HepG2 (cell line): ENCODE measurements at regions not wholly inside any gene's neighbourhood (a gene's known extent, or its start where the extent isn't known, plus 50 kb on each side); places are given as distances from the start of the nearest gene placed in this dataset.

Experiments
- ATAC-seq: fragments of 200-7000 bp; cut with Tn5 transposase; 3 replicates; pipeline ENCODE4 v1.9.1; 2020; ENCODE audit warnings: mild to moderate bottlenecking, moderate library complexity
- BruUV-seq: library from RNA; stranded (reverse); fragments of 400-500 nt; replicated peaks from 2 replicates; lab custom pipeline; 2021; lab: Mats Ljungman, UMichigan
- CTCF ChIA-PET: fragments of 300-600 bp; formaldehyde crosslinking; extraction: SDS; loops from one replicate; lab custom pipeline; 2021; ENCODE audit warnings: low total read pairs, inconsistent platforms, low intra/inter-chr PET ratio; lab: Yijun Ruan, JAX
- POLR2A ChIA-PET: fragments of 350-600 bp; sonication (Branson Sonifier 250); formaldehyde crosslinking; loops from one replicate; lab custom pipeline; 2020; ENCODE audit warnings: antibody characterized with exemption, inconsistent platforms; lab: Yijun Ruan, JAX
- DNase-seq: peaks from one replicate; pipeline ENCODE4 v3.0.0-alpha.2; 2015; ENCODE audit warnings: low spot score
- FAIRE-seq: peaks from 3 replicates; lab custom pipeline; 2011; peaks lifted over from hg19 to GRCh38; lab: Jason Lieb, UNC
- H2AFZ ChIP-seq: one replicate; pipeline ENCODE4 v1.6.1; 2011; ENCODE audit warnings: low read length, inconsistent platforms
- H3K27ac ChIP-seq: fragments of 300-600 bp; 3 replicates; pipeline ENCODE4 v1.8.0; 2011; ENCODE audit warnings: mixed run types, mild to moderate bottlenecking, mixed read lengths, low read length, inconsistent platforms; ENCODE audit not compliant: insufficient read depth; ENCODE audit errors: extremely low read length
- H3K27me3 ChIP-seq, 2 experiments: fragments of 200-600 bp in 1 of 2; 2 replicates in 1 of 2; 3 replicates in 1 of 2; pipeline versions ENCODE4 v1.6.0 to v1.8.0; 2011; ENCODE audit warnings: low read length in 2 of 2, mild to moderate bottlenecking in 2 of 2, moderate library complexity in 2 of 2, inconsistent platforms in 1 of 2; ENCODE audit not compliant: insufficient read depth in 2 of 2, control insufficient read depth in 1 of 2
- H3K36me3 ChIP-seq, 2 experiments: fragments of 200-600 bp in 1 of 2; replicated peaks in 1 of 2; 2 replicates in 1 of 2; 3 replicates in 1 of 2; pipeline versions ENCODE4 v1.5.1 to v1.8.0; 2011; ENCODE audit warnings: low read length in 2 of 2, inconsistent platforms in 1 of 2; ENCODE audit not compliant: insufficient read depth in 2 of 2, control insufficient read depth in 1 of 2
- H3K4me1 ChIP-seq: 2 replicates; pipeline ENCODE4 v1.5.1; 2012; ENCODE audit warnings: low read length, inconsistent platforms; ENCODE audit not compliant: insufficient read depth
- H3K4me2 ChIP-seq: 2 replicates; pipeline ENCODE4 v1.6.0; 2011; ENCODE audit warnings: low read depth, low read length, inconsistent platforms
- H3K4me3 ChIP-seq, 3 experiments: fragments of 200-600 bp in 1 of 3; sonication (generic), shearing (Covaris generic) in 1 of 3; replicated peaks in 1 of 3; 2 replicates each; pipeline ENCODE4 v1.5.1; 2011 to 2016; ENCODE audit warnings: low read length in 3 of 3, inconsistent platforms in 2 of 3, low read depth in 2 of 3, mild to moderate bottlenecking in 2 of 3, control low read depth in 1 of 3, mixed read lengths in 1 of 3; ENCODE audit not compliant: insufficient read depth in 1 of 3
- H3K79me2 ChIP-seq: one replicate; pipeline ENCODE4 v1.6.1; 2011; ENCODE audit warnings: low read length, inconsistent platforms; ENCODE audit not compliant: insufficient read depth
- H3K9ac ChIP-seq: 2 replicates; pipeline ENCODE4 v1.6.0; 2011; ENCODE audit warnings: mild to moderate bottlenecking, low read depth, low read length, inconsistent platforms; ENCODE audit not compliant: insufficient read depth
- H3K9me3 ChIP-seq: 2 replicates; pipeline ENCODE4 v1.5.1; 2012; ENCODE audit warnings: mild to moderate bottlenecking, low read length
- H4K20me1 ChIP-seq: 2 replicates; pipeline ENCODE4 v1.6.0; 2011; ENCODE audit warnings: inconsistent platforms, mild to moderate bottlenecking, low read length, moderate library complexity; ENCODE audit not compliant: insufficient read depth
- GPN1 ChIP-seq: sonication (generic); formaldehyde crosslinking; IDR thresholded peaks from 2 replicates; pipeline ENCODE4 v1.5.1; 2020; ENCODE audit warnings: missing genetic modification reagents, borderline replicate concordance
- RBAK ChIP-seq: sonication (generic); formaldehyde crosslinking; IDR thresholded peaks from 2 replicates; pipeline ENCODE4 v1.5.1; 2020; ENCODE audit warnings: mild to moderate bottlenecking, missing genetic modification reagents
- WIZ ChIP-seq: sonication (generic); formaldehyde crosslinking; IDR thresholded peaks from 2 replicates; pipeline ENCODE4 v1.5.1; 2020; ENCODE audit warnings: mild to moderate bottlenecking, missing genetic modification reagents
- ZC3H13 ChIP-seq: sonication (generic); formaldehyde crosslinking; IDR thresholded peaks from 2 replicates; pipeline ENCODE4 v1.8.1; 2023; ENCODE audit warnings: mild to moderate bottlenecking, missing genetic modification reagents, moderate library complexity
- ZNF629 ChIP-seq: sonication (generic); formaldehyde crosslinking; conservative IDR thresholded peaks from 2 replicates; pipeline ENCODE4 v1.5.0; 2020; ENCODE audit warnings: missing genetic modification reagents
- WGBS: methylation state at CpG from one replicate; pipeline ENCODE4 v1.1.6; 2017; ENCODE audit warnings: low lambda C conversion rate; 5-methylcytosine and 5-hydroxymethylcytosine counted together
- in situ Hi-C: cut with HindIII; loops from 2 replicates; pipeline ENCODE4 v1.10.0; 2017; ENCODE audit warnings: low pct_unique_long_range_greater_than_20kb; ENCODE audit not compliant: extremely low pct_ligation_motif_present
- intact Hi-C: fragments of 100-400 bp; cut with micrococcal nuclease; formaldehyde crosslinking; loops from one replicate; pipeline ENCODE4 v1.10.0; 2022; ENCODE audit not compliant: unreplicated experiment
- TF ChIP-seq, protein P1 (sequence below): sonication (generic); formaldehyde crosslinking; IDR thresholded peaks from 2 replicates; pipeline ENCODE4 v1.5.0; 2020; ENCODE audit warnings: missing genetic modification reagents
- TF ChIP-seq, protein P2 (sequence below): sonication (generic); formaldehyde crosslinking; conservative IDR thresholded peaks from 2 replicates; pipeline ENCODE4 v1.4.0; 2020; ENCODE audit warnings: missing genetic modification reagents
- TF ChIP-seq, protein P3 (sequence below): sonication (generic); formaldehyde crosslinking; IDR thresholded peaks from 2 replicates; pipeline ENCODE4 v1.4.0; 2020; ENCODE audit warnings: missing genetic modification reagents; ENCODE audit errors: not compliant biosample characterization
- TF ChIP-seq, protein P4 (sequence below): sonication (generic); formaldehyde crosslinking; IDR thresholded peaks from 2 replicates; pipeline ENCODE4 v1.4.0; 2020; ENCODE audit warnings: missing genetic modification reagents
- TF ChIP-seq, protein P5 (sequence below): IDR thresholded peaks from 2 replicates; pipeline ENCODE4 v1.6.1; 2012; ENCODE audit warnings: inconsistent platforms
- TF ChIP-seq, protein P6 (sequence below): sonication (generic); formaldehyde crosslinking; IDR thresholded peaks from 2 replicates; pipeline ENCODE4 v1.5.0; 2020; ENCODE audit warnings: missing genetic modification reagents, mild to moderate bottlenecking, borderline replicate concordance

DNA sequence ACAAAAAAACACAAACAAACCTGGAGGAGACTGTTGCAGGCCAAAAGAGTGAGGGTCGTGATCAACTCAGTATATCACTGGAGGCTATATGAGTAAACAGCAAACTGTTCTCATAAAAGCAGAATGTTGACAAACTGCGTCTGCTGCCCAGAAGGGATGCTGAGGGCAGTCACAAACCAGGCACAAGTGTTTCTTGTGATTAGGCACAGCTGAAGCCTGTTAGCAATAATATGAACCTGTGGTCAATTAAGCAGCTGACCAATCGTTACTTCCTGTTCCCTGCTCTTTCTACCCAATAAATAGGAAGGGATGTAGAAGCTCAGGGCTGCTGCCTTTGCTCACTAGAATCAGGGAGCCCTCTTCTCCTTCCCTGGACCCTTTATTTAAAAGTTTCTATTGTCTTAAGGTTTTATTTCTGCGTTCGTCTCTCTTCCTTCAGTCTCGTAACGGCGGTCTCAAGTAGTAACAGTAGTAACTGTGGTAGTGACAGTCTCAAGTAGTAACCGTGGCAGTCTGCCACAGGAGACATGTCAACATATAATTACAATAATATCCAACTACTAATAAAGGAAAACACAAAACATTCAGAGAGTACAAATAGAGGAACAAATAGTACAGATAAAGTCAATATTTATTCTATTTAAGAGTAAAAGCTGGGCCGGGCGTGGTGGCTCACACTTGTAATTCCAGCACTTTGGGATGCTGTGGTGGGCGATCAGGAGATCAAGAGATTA, 698.4 kb upstream of the CCDC54 start:
- ChIA-PET POLR2A (no interaction called here), CTCF (no interaction called here)
- intact Hi-C loops, result no loop called here
- TF ChIP-seq, protein P1, sequence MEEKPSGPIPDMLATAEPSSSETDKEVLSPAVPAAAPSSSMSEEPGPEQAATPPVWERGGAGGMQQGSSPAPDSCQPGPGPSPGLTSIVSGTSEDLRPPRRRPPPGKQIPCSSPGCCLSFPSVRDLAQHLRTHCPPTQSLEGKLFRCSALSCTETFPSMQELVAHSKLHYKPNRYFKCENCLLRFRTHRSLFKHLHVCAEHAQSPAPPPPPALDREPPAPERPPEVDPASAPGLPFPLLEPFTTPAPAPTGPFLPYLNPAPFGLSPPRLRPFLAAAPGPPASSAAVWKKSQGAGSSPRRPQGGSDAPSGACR (CRISPR knock-in tag), result no peak
- TF ChIP-seq WIZ (CRISPR knock-in tag) (no peak), ZC3H13 (CRISPR knock-in tag) (no peak), ZNF629 (CRISPR knock-in tag) (no peak), GPN1 (CRISPR knock-in tag) (no peak), RBAK (CRISPR knock-in tag) (no peak)
- TF ChIP-seq, protein P2, sequence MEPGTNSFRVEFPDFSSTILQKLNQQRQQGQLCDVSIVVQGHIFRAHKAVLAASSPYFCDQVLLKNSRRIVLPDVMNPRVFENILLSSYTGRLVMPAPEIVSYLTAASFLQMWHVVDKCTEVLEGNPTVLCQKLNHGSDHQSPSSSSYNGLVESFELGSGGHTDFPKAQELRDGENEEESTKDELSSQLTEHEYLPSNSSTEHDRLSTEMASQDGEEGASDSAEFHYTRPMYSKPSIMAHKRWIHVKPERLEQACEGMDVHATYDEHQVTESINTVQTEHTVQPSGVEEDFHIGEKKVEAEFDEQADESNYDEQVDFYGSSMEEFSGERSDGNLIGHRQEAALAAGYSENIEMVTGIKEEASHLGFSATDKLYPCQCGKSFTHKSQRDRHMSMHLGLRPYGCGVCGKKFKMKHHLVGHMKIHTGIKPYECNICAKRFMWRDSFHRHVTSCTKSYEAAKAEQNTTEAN (CRISPR knock-in tag), result no peak
- TF ChIP-seq, protein P3, sequence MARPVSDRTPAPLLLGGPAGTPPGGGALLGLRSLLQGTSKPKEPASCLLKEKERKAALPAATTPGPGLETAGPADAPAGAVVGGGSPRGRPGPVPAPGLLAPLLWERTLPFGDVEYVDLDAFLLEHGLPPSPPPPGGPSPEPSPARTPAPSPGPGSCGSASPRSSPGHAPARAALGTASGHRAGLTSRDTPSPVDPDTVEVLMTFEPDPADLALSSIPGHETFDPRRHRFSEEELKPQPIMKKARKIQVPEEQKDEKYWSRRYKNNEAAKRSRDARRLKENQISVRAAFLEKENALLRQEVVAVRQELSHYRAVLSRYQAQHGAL (CRISPR knock-in tag), result no peak
- TF ChIP-seq, protein P4, sequence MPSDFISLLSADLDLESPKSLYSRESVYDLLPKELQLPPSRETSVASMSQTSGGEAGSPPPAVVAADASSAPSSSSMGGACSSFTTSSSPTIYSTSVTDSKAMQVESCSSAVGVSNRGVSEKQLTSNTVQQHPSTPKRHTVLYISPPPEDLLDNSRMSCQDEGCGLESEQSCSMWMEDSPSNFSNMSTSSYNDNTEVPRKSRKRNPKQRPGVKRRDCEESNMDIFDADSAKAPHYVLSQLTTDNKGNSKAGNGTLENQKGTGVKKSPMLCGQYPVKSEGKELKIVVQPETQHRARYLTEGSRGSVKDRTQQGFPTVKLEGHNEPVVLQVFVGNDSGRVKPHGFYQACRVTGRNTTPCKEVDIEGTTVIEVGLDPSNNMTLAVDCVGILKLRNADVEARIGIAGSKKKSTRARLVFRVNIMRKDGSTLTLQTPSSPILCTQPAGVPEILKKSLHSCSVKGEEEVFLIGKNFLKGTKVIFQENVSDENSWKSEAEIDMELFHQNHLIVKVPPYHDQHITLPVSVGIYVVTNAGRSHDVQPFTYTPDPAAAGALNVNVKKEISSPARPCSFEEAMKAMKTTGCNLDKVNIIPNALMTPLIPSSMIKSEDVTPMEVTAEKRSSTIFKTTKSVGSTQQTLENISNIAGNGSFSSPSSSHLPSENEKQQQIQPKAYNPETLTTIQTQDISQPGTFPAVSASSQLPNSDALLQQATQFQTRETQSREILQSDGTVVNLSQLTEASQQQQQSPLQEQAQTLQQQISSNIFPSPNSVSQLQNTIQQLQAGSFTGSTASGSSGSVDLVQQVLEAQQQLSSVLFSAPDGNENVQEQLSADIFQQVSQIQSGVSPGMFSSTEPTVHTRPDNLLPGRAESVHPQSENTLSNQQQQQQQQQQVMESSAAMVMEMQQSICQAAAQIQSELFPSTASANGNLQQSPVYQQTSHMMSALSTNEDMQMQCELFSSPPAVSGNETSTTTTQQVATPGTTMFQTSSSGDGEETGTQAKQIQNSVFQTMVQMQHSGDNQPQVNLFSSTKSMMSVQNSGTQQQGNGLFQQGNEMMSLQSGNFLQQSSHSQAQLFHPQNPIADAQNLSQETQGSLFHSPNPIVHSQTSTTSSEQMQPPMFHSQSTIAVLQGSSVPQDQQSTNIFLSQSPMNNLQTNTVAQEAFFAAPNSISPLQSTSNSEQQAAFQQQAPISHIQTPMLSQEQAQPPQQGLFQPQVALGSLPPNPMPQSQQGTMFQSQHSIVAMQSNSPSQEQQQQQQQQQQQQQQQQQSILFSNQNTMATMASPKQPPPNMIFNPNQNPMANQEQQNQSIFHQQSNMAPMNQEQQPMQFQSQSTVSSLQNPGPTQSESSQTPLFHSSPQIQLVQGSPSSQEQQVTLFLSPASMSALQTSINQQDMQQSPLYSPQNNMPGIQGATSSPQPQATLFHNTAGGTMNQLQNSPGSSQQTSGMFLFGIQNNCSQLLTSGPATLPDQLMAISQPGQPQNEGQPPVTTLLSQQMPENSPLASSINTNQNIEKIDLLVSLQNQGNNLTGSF, result no peak
- TF ChIP-seq, protein P5, sequence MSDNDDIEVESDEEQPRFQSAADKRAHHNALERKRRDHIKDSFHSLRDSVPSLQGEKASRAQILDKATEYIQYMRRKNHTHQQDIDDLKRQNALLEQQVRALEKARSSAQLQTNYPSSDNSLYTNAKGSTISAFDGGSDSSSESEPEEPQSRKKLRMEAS, result no peak
- TF ChIP-seq, protein P6, sequence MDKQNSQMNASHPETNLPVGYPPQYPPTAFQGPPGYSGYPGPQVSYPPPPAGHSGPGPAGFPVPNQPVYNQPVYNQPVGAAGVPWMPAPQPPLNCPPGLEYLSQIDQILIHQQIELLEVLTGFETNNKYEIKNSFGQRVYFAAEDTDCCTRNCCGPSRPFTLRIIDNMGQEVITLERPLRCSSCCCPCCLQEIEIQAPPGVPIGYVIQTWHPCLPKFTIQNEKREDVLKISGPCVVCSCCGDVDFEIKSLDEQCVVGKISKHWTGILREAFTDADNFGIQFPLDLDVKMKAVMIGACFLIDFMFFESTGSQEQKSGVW (CRISPR knock-in tag), result no peak

More for the DNA sequence above, 698.4 kb upstream of the CCDC54 start:
- H3K9ac ChIP-seq, result no peak overlapping the region
- no peak for DNase-seq
- FAIRE-seq, result no peak
- no peak overlapping the region for H3K4me3 ChIP-seq
- H3K9me3 ChIP-seq, result no peaks in the 10 kb centered on the region
- no peak overlapping the region for H3K4me2 ChIP-seq
- H3K27ac ChIP-seq, result no peak overlapping the region
- 35% methylated on average over 12 of the region's 12 CpGs for WGBS
- H4K20me1 ChIP-seq, result no peaks in the 10 kb centered on the region
- H3K4me1 ChIP-seq, result no peaks in the 10 kb centered on the region
- H3K79me2 ChIP-seq, result no peaks in the 10 kb centered on the region
- no peaks in the 10 kb centered on the region; a peak in 1 of 5 replicates for H3K27me3 ChIP-seq
- H2AFZ ChIP-seq, result no peak overlapping the region
- BruUV-seq, result no TSS peak
- no peak for ATAC-seq
- no peaks in the 10 kb centered on the region for H3K36me3 ChIP-seq
- in situ Hi-C loops, result no loop called here
